ENCODE measurements at regions not wholly inside any gene's neighbourhood (a gene's known extent, or its start where the extent isn't known, plus 50 kb on each side); places are given as distances from the start of the nearest gene placed in this dataset.

DNA sequence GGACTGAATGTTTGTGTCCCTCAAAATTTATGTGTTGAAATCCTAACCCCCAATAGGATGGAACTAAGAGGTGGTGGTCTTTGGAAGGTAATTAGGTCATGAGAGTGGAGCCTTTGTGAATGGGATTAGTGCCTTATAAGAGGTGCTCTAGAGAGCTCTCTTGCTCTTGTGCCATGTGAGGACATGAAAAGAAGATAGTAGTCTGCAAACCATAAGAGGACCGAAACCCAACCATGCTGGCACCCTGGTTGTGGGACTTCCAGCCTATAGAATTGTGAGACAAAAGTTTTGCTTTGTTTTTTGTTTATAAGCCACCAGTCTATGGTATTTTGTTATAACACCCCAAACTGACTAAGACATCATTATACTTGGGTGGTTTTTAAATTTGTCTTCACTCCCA, 417.1 kb downstream of the ANKRD50 start:
- ATAC-seq (no peak), DNase-seq (no peak)
- intact Hi-C loops (cut with micrococcal nuclease): no loop called here
- H3K36me3 ChIP-seq (ENCODE audit: control insufficient read depth, insufficient read depth, low read length): no peaks in the 10 kb centered on the region
- H3K27ac ChIP-seq (ENCODE audit: low read length): no peak overlapping the region
- H3K4me3 Mint-ChIP-seq: no peak overlapping the region
- TF ChIP-seq, protein P1, sequence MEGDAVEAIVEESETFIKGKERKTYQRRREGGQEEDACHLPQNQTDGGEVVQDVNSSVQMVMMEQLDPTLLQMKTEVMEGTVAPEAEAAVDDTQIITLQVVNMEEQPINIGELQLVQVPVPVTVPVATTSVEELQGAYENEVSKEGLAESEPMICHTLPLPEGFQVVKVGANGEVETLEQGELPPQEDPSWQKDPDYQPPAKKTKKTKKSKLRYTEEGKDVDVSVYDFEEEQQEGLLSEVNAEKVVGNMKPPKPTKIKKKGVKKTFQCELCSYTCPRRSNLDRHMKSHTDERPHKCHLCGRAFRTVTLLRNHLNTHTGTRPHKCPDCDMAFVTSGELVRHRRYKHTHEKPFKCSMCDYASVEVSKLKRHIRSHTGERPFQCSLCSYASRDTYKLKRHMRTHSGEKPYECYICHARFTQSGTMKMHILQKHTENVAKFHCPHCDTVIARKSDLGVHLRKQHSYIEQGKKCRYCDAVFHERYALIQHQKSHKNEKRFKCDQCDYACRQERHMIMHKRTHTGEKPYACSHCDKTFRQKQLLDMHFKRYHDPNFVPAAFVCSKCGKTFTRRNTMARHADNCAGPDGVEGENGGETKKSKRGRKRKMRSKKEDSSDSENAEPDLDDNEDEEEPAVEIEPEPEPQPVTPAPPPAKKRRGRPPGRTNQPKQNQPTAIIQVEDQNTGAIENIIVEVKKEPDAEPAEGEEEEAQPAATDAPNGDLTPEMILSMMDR (IDR thresholded peaks at IDR 0.05): no peak
- 75% methylated on average over 1 of the region's 1 CpG for WGBS (ENCODE audit: insufficient coverage)
- no peak overlapping the region for H3K4me3 ChIP-seq (ENCODE audit: low read length)
- H3K27ac Mint-ChIP-seq: no peak overlapping the region
- no peaks in the 10 kb centered on the region for H3K4me1 ChIP-seq (ENCODE audit: control insufficient read depth, insufficient read depth, low read length)
- H3K27me3 Mint-ChIP-seq (ENCODE audit: low read depth in 2 of 2): peaks cover 0 to 1% of the 10 kb centered on the region in 2 donors
- peaks cover 6 to 12% of the 10 kb centered on the region in 2 donors for H3K9me3 Mint-ChIP-seq
- no peaks in the 10 kb centered on the region for H3K9me3 ChIP-seq (ENCODE audit: control insufficient read depth, insufficient read depth, low read length)
- H3K27me3 ChIP-seq (ENCODE audit: control insufficient read depth, insufficient read depth, low read length): no peaks in the 10 kb centered on the region
- H3K36me3 Mint-ChIP-seq: no peaks in the 10 kb centered on the region
- H3K4me1 Mint-ChIP-seq: no peaks in the 10 kb centered on the region

DNA sequence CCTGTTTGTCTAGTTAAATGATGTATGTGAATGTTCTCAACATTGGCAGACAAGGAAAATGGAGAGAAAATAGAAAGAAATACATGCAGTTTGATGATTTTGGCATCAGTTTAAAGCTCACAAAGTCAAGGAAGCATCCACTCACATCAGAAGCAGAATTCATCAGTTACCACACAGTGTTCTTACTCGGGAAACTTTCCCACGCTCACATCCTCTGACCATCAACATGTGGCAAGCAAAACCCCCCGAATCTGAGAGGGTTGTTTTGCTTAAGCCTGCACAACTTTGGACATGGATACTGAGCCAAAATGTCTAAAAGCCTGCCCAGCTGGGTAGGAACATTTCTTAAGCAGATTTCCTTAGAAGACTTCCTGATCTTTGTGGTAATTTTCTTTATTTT, 407.6 kb downstream of the ANKRD50 start:
- TF ChIP-seq, protein P1 (IDR thresholded peaks at IDR 0.05): no peak
- Mint-ChIP-seq H3K4me3 (no peak overlapping the region), H3K9me3 (no peaks in the 10 kb centered on the region), H3K4me1 (no peaks in the 10 kb centered on the region), H3K27ac (no peak overlapping the region), H3K27me3 (ENCODE audit: low read depth in 2 of 2) (no peaks in the 10 kb centered on the region), H3K36me3 (no peaks in the 10 kb centered on the region)
- Histone ChIP-seq H3K27ac (ENCODE audit: low read length) (no peak overlapping the region), H3K4me1 (ENCODE audit: control insufficient read depth, insufficient read depth, low read length) (no peaks in the 10 kb centered on the region), H3K36me3 (ENCODE audit: control insufficient read depth, insufficient read depth, low read length) (no peaks in the 10 kb centered on the region), H3K4me3 (ENCODE audit: low read length) (no peak overlapping the region), H3K27me3 (ENCODE audit: control insufficient read depth, insufficient read depth, low read length) (no peaks in the 10 kb centered on the region), H3K9me3 (ENCODE audit: control insufficient read depth, insufficient read depth, low read length) (no peaks in the 10 kb centered on the region)
- DNase-seq (no peak), ATAC-seq (no peak)
- intact Hi-C loops (cut with micrococcal nuclease): no loop called here
- WGBS (ENCODE audit: insufficient coverage): 24% methylated on average over 3 of the region's 3 CpGs

DNA sequence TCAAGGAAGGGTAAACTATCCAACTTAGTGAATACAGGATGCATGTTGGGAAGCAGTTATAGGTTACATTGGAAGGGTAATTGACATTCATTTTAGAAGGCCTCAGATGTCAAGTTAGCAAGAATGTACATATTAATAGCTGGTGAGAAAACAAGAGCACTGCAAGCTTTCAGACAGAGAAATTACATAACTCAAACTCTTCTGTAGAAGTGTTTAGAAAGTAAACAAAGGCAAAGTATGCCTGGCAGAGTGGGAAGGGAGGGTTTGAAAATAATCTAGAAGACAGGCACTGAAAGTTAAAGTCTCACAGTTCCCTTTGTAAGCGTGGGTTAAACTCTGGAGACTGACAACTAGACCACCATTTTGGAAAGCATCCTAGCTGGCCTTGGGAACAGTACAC, 406.2 kb downstream of the ANKRD50 start:
- H3K4me3 Mint-ChIP-seq: no peak overlapping the region
- no peaks in the 10 kb centered on the region for H3K9me3 ChIP-seq (ENCODE audit: control insufficient read depth, insufficient read depth, low read length)
- H3K27ac Mint-ChIP-seq: no peak overlapping the region
- no peak overlapping the region for H3K4me3 ChIP-seq (ENCODE audit: low read length)
- H3K27me3 Mint-ChIP-seq (ENCODE audit: low read depth in 2 of 2): no peaks in the 10 kb centered on the region
- no peaks in the 10 kb centered on the region for H3K27me3 ChIP-seq (ENCODE audit: control insufficient read depth, insufficient read depth, low read length)
- H3K36me3 Mint-ChIP-seq: no peaks in the 10 kb centered on the region
- WGBS (ENCODE audit: insufficient coverage): 88% methylated on average over 1 of the region's 1 CpG
- no peaks in the 10 kb centered on the region for H3K36me3 ChIP-seq (ENCODE audit: control insufficient read depth, insufficient read depth, low read length)
- no peaks in the 10 kb centered on the region for H3K4me1 ChIP-seq (ENCODE audit: control insufficient read depth, insufficient read depth, low read length)
- no peaks in the 10 kb centered on the region for H3K4me1 Mint-ChIP-seq
- TF ChIP-seq, protein P1 (IDR thresholded peaks at IDR 0.05): no peak
- no peak for ATAC-seq
- intact Hi-C loops (cut with micrococcal nuclease): no loop called here
- no peak overlapping the region for H3K27ac ChIP-seq (ENCODE audit: low read length)
- no peaks in the 10 kb centered on the region for H3K9me3 Mint-ChIP-seq
- DNase-seq: no peak

DNA sequence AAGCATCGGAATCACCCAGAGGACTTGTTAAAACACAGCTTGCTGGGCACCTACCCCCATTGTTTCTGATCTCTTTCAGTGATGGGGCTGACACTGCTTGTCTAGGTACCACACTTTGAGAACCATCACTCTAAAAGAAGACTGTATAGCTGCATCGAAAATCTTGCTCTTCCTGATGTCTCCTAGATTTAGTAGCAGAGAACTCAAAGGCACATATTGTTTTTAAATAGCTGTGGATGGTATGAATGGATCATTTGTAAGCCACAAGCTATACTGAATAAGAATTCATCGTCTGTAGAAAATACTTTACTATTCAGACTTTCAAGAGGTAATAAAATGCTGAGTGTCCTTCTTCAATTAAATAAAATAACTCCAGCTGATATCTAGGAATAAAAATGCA, 405.4 kb downstream of the ANKRD50 start:
- Mint-ChIP-seq H3K4me3 (no peak overlapping the region), H3K4me1 (no peaks in the 10 kb centered on the region), H3K27me3 (ENCODE audit: low read depth in 2 of 2) (no peaks in the 10 kb centered on the region), H3K36me3 (no peaks in the 10 kb centered on the region), H3K9me3 (no peaks in the 10 kb centered on the region), H3K27ac (no peak overlapping the region)
- DNase-seq (no peak), ATAC-seq (no peak)
- TF ChIP-seq, protein P1 (IDR thresholded peaks at IDR 0.05): no peak
- H3K4me3 ChIP-seq (ENCODE audit: low read length): no peak overlapping the region
- no peak overlapping the region for H3K27ac ChIP-seq (ENCODE audit: low read length)
- no peaks in the 10 kb centered on the region for H3K9me3 ChIP-seq (ENCODE audit: control insufficient read depth, insufficient read depth, low read length)
- intact Hi-C loops (cut with micrococcal nuclease): no loop called here
- no peaks in the 10 kb centered on the region for H3K27me3 ChIP-seq (ENCODE audit: control insufficient read depth, insufficient read depth, low read length)
- WGBS (ENCODE audit: insufficient coverage): 85% methylated on average over 1 of the region's 3 CpGs
- no peaks in the 10 kb centered on the region for H3K36me3 ChIP-seq (ENCODE audit: control insufficient read depth, insufficient read depth, low read length)
- H3K4me1 ChIP-seq (ENCODE audit: control insufficient read depth, insufficient read depth, low read length): no peaks in the 10 kb centered on the region
